NCI-H82 (cell line): ENCODE measurements at regions not wholly inside any gene's neighbourhood (a gene's known extent, or its start where the extent isn't known, plus 50 kb on each side); places are given as distances from the start of the nearest gene placed in this dataset.
"Not testable (repeated sequence)": the region's sequence is repeated elsewhere in the genome, so short reads cannot be mapped to it uniquely, and the experiment has no call there.

Experiments
- DNase-seq: peaks from one replicate; lab custom pipeline; 2025; lab: John Stamatoyannopoulos, UW

GRCh38 chr2:215862351-215862771 lies 151.0 kb downstream of the MREG start:
- no peak for DNase-seq

- DNase-seq = no peak
These were observed 151.6 kb downstream of the MREG start for GRCh38 chr2:215861607-215862350.

GRCh38 chr2:215856080-215856479 lies 157.3 kb downstream of the MREG start:
- DNase-seq = no peak

GRCh38 chr2:215855308-215855707 lies 158.0 kb downstream of the MREG start:
- DNase-seq = not testable (repeated sequence)

GRCh38 chr2:215854008-215854407 lies 159.3 kb downstream of the MREG start:
- no peak for DNase-seq

- no peak for DNase-seq
These were observed 161.7 kb downstream of the MREG start for GRCh38 chr2:215851696-215852095.

- DNase-seq = no peak
These were observed 162.3 kb downstream of the MREG start for GRCh38 chr2:215851082-215851481.

- DNase-seq = no peak
These were observed 163.0 kb downstream of the MREG start for GRCh38 chr2:215850380-215850779.

- DNase-seq = no peak
These were observed 163.6 kb downstream of the MREG start for GRCh38 chr2:215849771-215850170.

- DNase-seq = no peak
These were observed 164.7 kb downstream of the MREG start for GRCh38 chr2:215848698-215849097.

GRCh38 chr2:215848146-215848545 lies 165.2 kb downstream of the MREG start:
- no peak for DNase-seq

- no peak for DNase-seq
These were observed 165.6 kb downstream of the MREG start for GRCh38 chr2:215847718-215848117.

GRCh38 chr2:215847056-215847455 lies 166.3 kb downstream of the MREG start:
- DNase-seq = no peak

GRCh38 chr2:215845839-215846586 lies 167.3 kb downstream of the MREG start:
- no peak for DNase-seq

- DNase-seq = no peak
These were observed 169.8 kb downstream of the MREG start for GRCh38 chr2:215843579-215843978.

GRCh38 chr2:215841175-215841816 lies 172.1 kb downstream of the MREG start:
- no peak for DNase-seq

GRCh38 chr2:215839816-215840215 lies 173.5 kb downstream of the MREG start:
- DNase-seq = no peak

- DNase-seq = no peak
These were observed 174.0 kb downstream of the MREG start for GRCh38 chr2:215839309-215839708.

- no peak for DNase-seq
These were observed 176.5 kb downstream of the MREG start for GRCh38 chr2:215836881-215837280.

- DNase-seq = no peak
These were observed 177.7 kb downstream of the MREG start for GRCh38 chr2:215835657-215836056.

- no peak for DNase-seq
These were observed 178.1 kb downstream of the MREG start for GRCh38 chr2:215835231-215835630.

GRCh38 chr2:215833531-215834162 lies 179.7 kb downstream of the MREG start:
- DNase-seq = no peak
